GM23248 (cell line): ENCODE measurements at regions not wholly inside any gene's neighbourhood (a gene's known extent, or its start where the extent isn't known, plus 50 kb on each side); places are given as distances from the start of the nearest gene placed in this dataset.

ENCODE experiments used
- DNase-seq: peaks from one replicate; pipeline ENCODE4 v3.0.0-alpha.2; 2015
- H2AFZ ChIP-seq: fragments of 200-600 bp; sonication (generic); 2 replicates; pipeline ENCODE4 v1.6.1; 2016; ENCODE audit warnings: antibody characterized with exemption
- H3F3A ChIP-seq: fragments of 200-600 bp; sonication (generic); 2 replicates; pipeline ENCODE4 v1.6.1; 2016; ENCODE audit warnings: mild to moderate bottlenecking, antibody characterized with exemption, mixed run types; ENCODE audit not compliant: insufficient read depth
- H3K27ac ChIP-seq: fragments of 200-600 bp; sonication (generic); 2 replicates; pipeline ENCODE4 v1.5.1; 2016; ENCODE audit warnings: mild to moderate bottlenecking
- H3K27me3 ChIP-seq: fragments of 200-600 bp; sonication (generic); replicated peaks from 2 replicates; pipeline ENCODE4 v1.6.1; 2016; ENCODE audit warnings: mild to moderate bottlenecking; ENCODE audit not compliant: insufficient read depth
- H3K36me3 ChIP-seq: fragments of 200-600 bp; sonication (generic); 2 replicates; pipeline ENCODE4 v1.6.1; 2016; ENCODE audit warnings: low read depth, mild to moderate bottlenecking
- H3K4me1 ChIP-seq: fragments of 200-600 bp; sonication (generic); 2 replicates; pipeline ENCODE4 v1.6.1; 2016; ENCODE audit warnings: mild to moderate bottlenecking; ENCODE audit not compliant: insufficient read depth
- H3K4me2 ChIP-seq: fragments of 200-600 bp; sonication (generic); one replicate; pipeline ENCODE4 v1.6.1; 2016; ENCODE audit warnings: mild to moderate bottlenecking; ENCODE audit not compliant: unreplicated experiment
- H3K4me3 ChIP-seq: fragments of 200-600 bp; sonication (generic); 2 replicates; pipeline ENCODE4 v1.5.1; 2016; ENCODE audit warnings: mild to moderate bottlenecking
- H3K79me2 ChIP-seq: fragments of 200-600 bp; sonication (generic); 2 replicates; pipeline ENCODE4 v1.6.1; 2016; ENCODE audit warnings: mild to moderate bottlenecking; ENCODE audit not compliant: insufficient read depth
- H3K9ac ChIP-seq: fragments of 200-600 bp; sonication (generic); 2 replicates; pipeline ENCODE4 v1.6.1; 2016; ENCODE audit warnings: mild to moderate bottlenecking
- H3K9me2 ChIP-seq: fragments of 200-600 bp; sonication (generic); 2 replicates; pipeline ENCODE4 v1.6.1; 2016; ENCODE audit warnings: mixed run types, mild to moderate bottlenecking, moderate library complexity; ENCODE audit not compliant: insufficient read depth
- H3K9me3 ChIP-seq: fragments of 200-600 bp; sonication (generic); one replicate; pipeline ENCODE4 v1.6.1; 2017; ENCODE audit warnings: low read depth
- H4K20me1 ChIP-seq: fragments of 200-600 bp; sonication (generic); 2 replicates; pipeline ENCODE4 v1.6.0; 2016; ENCODE audit not compliant: insufficient read depth
- EZH2 ChIP-seq: fragments of 200-600 bp; sonication (generic); IDR thresholded peaks from 2 replicates; pipeline ENCODE4 v1.6.1; 2018; ENCODE audit warnings: antibody characterized with exemption, mild to moderate bottlenecking; ENCODE audit not compliant: insufficient read depth, poor library complexity, severe bottlenecking
- EZH2phosphoT487 ChIP-seq: fragments of 200-600 bp; sonication (generic); IDR thresholded peaks from 2 replicates; pipeline ENCODE4 v1.6.1; 2018; ENCODE audit warnings: antibody characterized with exemption, moderate library complexity, mild to moderate bottlenecking, low read depth; ENCODE audit not compliant: insufficient read depth
- WGBS, 2 experiments: methylation state at CpG; one replicate each; pipeline ENCODE4 v1.1.6; 2015 to 2017; ENCODE audit warnings: low lambda C conversion rate in 2 of 2, low coverage in 1 of 2; ENCODE audit errors: missing lambda C conversion rate in 2 of 2; 5-methylcytosine and 5-hydroxymethylcytosine counted together
- in situ Hi-C: fragments of 300-500 bp; cut with MboI; formaldehyde crosslinking; loops from 2 replicates; pipeline ENCODE4 v1.15.0; 2020

DNA sequence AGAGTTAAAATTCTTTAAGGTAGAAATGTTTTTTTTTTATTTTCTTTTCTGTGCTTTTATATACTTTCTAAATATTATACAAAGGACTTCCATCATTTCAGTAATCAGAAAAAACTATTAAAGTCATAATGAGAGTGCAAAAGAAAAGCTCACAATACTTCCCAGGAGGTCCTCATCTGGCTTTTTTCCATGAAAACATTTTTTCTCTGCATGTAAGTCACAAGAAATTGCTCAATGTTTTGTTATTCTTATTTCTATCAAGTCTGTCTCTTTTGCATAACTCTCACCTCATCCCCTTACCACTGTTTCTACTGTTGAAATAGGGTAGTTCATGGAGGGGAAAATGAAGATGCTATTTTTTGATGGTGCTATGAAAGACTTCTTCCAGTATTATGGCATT is 375.0 kb downstream of the TMEM232 start:
- Histone ChIP-seq H3K27me3 (no peaks in the 10 kb centered on the region), H3K4me2 (no peak overlapping the region), H3K9me2 (no peaks in the 10 kb centered on the region), H3K36me3 (no peaks in the 10 kb centered on the region), H4K20me1 (no peaks in the 10 kb centered on the region), H3K4me1 (peaks cover 21% of the 10 kb centered on the region), H3K79me2 (no peaks in the 10 kb centered on the region), H3K9me3 (no peaks in the 10 kb centered on the region), H3K4me3 (no peak overlapping the region), H3K9ac (no peak overlapping the region), H3F3A (0 out of 2 replicates have a peak, but pooled peaks cover 8% of the 10 kb centered on the region), H3K27ac (no peak overlapping the region), H2AFZ (no peak overlapping the region)
- in situ Hi-C loops: no loop called here
- no peak for TF ChIP-seq EZH2
- TF ChIP-seq EZH2phosphoT487: no peak
- peak; percentile 41 for DNase-seq

DNA sequence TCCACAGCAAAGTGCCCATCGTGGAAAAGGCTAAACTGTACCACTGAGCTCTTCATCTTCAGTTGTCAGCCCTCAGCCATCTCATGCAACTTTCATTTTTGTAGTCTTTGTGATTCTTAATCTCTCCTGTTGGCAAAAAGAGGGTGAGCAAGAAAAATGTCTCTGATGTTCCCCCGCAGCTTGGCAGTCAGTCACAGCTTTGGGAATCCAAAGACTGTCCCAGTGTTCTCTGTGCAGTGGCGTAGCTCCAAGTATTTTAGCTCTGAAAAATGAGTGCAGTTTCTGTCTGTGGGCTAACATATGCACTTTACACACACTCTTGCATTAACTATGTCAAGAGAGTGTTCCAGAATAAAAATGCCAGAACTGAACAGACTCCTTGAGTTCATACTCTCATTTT is 372.2 kb downstream of the TMEM232 start:
- Histone ChIP-seq H3F3A (0 out of 2 replicates have a peak, but pooled peaks cover 8% of the 10 kb centered on the region), H3K9me2 (no peaks in the 10 kb centered on the region), H3K4me3 (no peak overlapping the region; the same call in 1 of the 2 replicates), H3K79me2 (no peaks in the 10 kb centered on the region), H3K27ac (no peak overlapping the region), H3K36me3 (no peaks in the 10 kb centered on the region), H2AFZ (no peak overlapping the region), H3K27me3 (no peaks in the 10 kb centered on the region), H3K9ac (no peak overlapping the region), H3K9me3 (no peaks in the 10 kb centered on the region), H3K4me1 (peaks cover 29% of the 10 kb centered on the region), H4K20me1 (no peaks in the 10 kb centered on the region), H3K4me2 (peak overlapping the region; percentile 10)
- in situ Hi-C loops: no loop called here
- peak; percentile 45 for DNase-seq
- TF ChIP-seq EZH2phosphoT487: no peak
- no peak for TF ChIP-seq EZH2
- 25 to 37% methylated on average over 3 of the region's 3 CpGs for WGBS, 2 experiments

DNA sequence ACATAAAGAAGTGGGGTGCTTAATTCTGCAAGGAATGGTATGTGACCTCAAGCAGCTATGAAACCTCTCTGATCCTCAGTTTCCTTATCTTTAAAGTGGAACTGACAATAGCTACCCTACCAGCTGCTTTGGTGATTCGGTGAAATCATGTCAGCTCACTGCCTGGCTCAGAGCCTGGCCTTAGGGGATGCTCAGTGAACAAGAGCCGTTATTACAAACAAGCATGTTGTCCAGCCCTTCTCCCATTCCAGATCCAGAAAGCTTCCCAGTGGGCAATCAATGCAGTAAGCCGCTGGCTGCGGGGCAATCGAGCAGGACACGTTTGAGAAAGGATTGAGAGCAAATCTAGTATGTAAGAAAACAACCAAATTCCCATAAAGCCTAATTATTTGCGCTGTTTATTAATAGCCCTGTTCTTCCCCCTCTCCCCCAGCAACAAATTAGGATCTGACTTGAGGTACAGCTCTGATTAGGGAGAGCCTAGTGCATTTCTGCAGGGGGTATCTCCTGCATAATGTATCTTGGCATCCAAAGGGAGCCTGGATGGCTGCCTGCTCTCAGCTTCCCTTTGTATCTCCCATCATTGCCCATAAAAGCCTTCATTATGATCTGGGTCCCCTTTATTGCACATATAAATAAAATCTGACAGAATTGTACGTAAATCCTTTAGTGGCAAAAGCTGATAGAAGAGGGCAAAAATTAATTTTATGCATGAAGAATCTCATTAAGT is 371.4 kb downstream of the TMEM232 start:
- H3K4me3 ChIP-seq: no peak overlapping the region
- WGBS, 2 experiments: 46 to 48% methylated on average over 8 of the region's 8 CpGs
- in situ Hi-C loops: no loop called here
- no peaks in the 10 kb centered on the region for H3K9me2 ChIP-seq
- no peak overlapping the region for H3K9ac ChIP-seq
- no peaks in the 10 kb centered on the region for H3K27me3 ChIP-seq
- no peak overlapping the region for H3K4me2 ChIP-seq
- H3K4me1 ChIP-seq: peaks cover 29% of the 10 kb centered on the region
- H3K36me3 ChIP-seq: no peaks in the 10 kb centered on the region
- H4K20me1 ChIP-seq: no peaks in the 10 kb centered on the region
- 0 out of 2 replicates have a peak, but pooled peaks cover 8% of the 10 kb centered on the region for H3F3A ChIP-seq
- H3K79me2 ChIP-seq: no peaks in the 10 kb centered on the region
- TF ChIP-seq EZH2phosphoT487 (no peak), EZH2 (no peak)
- no peaks in the 10 kb centered on the region for H3K9me3 ChIP-seq
- H2AFZ ChIP-seq: no peak overlapping the region
- H3K27ac ChIP-seq: no peak overlapping the region
- DNase-seq: no peak

DNA sequence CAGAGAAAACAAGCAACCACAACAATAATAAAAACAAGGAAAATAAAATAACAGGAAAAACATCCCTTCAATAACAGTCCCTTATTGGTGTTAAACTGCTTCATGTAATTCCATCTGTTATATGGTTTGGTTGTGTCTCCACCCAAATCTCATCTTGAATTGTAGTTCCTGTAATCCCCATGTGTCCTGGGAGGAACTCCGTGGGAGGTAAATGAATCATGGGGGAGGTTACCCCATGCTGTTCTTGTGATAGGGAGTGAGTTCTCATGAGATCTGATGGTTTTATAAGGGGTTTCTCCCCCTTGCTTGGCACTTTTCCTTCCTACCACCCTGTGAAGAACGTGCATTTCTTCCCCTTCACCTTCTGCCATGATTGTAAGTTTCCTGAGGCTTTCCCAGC is 369.8 kb downstream of the TMEM232 start:
- Histone ChIP-seq H3K9ac (no peak overlapping the region), H3K9me3 (no peaks in the 10 kb centered on the region), H3K9me2 (no peaks in the 10 kb centered on the region), H3K27me3 (no peaks in the 10 kb centered on the region), H3K4me1 (peaks cover 31% of the 10 kb centered on the region), H4K20me1 (no peaks in the 10 kb centered on the region), H3K79me2 (no peaks in the 10 kb centered on the region), H3K27ac (peak overlapping the region; percentile 24; the same call in 1 of the 2 replicates), H2AFZ (peak overlapping the region; percentile 39; the same call in 1 of the 2 replicates), H3K36me3 (no peaks in the 10 kb centered on the region), H3F3A (peaks cover 15% of the 10 kb centered on the region; the same call in 1 of the 2 replicates), H3K4me2 (peak overlapping the region; percentile 16), H3K4me3 (no peak overlapping the region)
- TF ChIP-seq EZH2 (no peak), EZH2phosphoT487 (no peak)
- in situ Hi-C loops: no loop called here
- DNase-seq: peak; percentile 54
- 26 to 38% methylated on average over 2 of the region's 2 CpGs for WGBS, 2 experiments
